EH (cell line): ENCODE measurements at regions not wholly inside any gene's neighbourhood (a gene's known extent, or its start where the extent isn't known, plus 50 kb on each side); places are given as distances from the start of the nearest gene placed in this dataset.

ENCODE experiments used
- DNase-seq: peaks from one replicate; pipeline ENCODE4 v3.0.0-alpha.2; 2015; ENCODE audit warnings: low read depth

DNA sequence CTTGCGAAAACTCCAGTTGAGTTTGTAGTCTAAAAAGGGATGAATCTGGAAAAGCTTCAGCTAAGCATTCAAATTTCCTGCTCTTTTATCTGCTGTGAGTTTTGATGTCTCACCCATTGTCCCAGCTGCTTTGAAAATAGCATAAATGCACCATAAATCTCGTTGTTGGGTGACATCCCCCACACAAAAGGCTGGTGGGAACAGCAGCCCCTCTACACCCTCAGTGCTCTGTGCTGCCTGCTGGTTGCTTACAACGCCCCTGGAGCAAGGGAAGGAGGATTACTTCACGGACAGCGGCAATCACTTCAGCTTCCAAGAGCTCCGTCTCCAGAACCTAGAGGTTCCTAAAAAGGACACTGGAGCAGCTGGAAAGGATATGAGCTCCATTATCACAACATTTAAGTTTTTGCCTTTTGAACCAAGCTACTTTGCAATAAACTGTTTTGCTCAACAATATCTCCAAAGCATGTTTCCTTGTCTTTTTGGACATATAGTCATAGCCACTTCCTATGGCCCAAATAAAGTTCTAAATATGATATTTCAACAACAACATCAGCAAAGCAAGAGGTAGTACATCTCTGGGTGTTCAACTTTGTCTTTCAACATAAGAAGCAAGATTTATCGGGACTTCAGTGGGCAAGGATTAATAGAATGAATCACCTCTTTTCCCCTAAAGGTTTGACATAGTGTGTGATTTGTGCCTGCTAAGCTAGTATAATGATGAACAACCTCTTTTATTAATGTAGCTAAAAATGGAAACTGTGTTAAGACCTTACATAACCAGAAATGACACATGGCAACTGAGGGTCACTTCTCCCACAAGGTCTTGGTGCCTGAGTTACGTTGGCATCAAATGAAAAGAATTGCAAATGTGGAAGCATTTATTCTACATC is 413.5 kb downstream of the TXNL1 start:
- DNase-seq: no peak

DNA sequence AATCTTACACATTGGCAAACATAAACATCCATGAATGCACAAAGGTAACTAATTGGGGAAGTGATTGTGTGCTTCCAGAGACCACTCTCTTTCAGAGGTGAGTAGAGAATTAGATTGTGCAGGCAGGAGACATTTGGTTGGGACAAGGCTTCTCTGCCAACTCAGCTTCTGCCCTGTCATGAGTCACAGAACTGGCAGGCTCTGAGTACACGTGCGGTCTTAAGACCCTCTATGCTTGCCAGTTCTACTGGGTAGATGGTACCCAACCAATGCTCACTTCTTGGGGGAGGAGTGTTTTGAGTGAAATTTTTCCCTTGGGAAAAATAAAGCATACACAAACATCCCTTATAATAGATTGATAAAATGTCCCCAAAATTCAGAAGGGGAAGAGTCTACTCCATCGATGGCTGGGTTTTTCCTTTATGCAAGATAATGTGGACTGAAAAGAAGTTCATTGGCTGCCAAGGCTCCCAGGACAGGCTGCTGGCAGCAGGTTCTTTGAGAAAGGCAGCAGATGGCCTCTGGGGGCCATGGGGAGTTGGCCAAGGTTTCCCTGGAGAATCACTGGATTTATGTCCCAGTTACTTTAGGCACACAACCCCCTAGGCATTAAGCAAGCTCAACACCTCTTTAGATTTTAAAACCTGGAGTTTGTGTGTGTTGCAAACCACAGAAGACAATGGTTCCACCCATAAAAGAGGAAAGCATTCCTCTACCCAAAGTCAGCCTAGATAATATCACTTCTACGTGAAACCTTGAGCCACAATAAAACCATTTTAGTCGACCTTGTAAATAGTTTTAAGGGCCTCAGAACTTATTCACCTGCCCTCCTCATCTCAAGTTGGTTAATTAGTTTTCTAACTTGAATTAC is 417.0 kb downstream of the TXNL1 start:
- peak; percentile 32 for DNase-seq

DNA sequence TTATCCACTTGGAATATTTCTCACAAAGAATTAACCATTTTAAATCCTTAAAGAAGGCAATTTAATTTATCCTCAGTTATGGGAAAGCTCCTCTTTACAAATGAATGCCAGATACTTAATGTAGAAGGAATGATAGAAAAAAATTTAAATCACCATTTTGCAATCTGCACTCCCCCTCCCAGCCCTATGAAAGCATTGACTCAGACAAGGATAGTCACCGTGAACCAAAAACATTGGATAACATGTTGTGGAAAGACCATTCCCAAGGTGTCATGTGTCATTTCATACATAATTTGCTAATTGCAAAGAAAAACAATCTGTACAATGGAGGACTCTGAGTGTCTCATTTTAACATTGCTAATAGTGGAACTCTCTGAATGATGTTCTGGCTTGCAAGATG is 421.0 kb downstream of the TXNL1 start:
- DNase-seq: peak; percentile 53

DNA sequence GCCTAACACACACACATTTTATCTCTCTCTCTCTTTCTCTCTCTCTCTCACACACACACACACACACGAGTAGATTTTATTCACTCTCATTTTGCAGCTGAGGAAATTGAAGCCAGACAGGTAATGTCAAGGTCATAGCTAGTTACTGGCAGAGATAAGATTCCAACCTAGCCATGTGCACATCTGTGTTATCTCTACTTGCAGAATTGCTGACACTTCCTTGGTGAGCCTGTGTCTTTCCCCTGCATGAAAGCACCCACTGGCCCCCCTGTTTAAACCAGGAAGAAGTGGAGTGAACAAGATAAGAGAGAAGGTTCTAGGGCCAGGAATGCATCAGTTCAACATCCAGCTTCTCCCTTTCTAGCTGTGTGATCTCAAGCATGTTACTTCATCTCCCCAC is 423.7 kb downstream of the TXNL1 start:
- DNase-seq: no peak

DNA sequence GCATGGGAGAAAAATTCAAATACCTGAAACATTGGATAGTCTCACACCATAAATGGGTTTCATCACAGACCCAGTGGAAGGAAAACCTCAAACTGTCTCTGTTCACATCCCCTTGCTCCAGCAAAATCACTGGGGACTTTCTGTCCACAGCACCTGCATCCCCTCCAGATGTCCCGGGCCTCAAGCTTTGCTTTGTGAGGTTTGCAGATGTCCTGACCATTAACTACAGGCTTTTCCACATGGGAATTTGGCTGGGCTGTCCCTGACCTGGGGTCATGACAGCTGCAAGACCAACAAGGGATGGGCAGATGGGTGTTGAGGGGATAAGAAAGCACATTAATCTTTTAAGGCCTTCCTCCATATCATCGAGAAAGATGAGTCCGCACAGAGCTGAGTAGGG is 427.9 kb downstream of the TXNL1 start:
- DNase-seq: no peak

DNA sequence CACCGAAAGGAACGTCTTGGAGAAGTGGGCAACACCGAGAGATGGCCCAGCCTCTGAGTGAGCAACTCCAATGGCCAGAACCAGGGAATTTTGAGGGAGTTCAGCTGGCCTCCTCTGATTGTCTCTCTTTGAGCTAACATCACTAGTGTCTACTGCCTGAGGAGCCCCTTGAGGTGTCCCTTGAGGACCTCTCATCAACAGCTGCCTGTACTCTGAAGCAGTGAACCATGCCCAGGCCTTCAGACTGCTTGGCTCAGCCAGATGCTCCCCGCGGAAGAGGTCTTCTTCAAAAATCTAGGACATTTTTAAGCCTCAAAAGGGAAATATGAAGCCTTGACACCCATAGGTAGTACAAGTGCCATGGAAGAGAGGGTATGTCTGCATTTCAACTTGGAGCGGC is 430.4 kb downstream of the TXNL1 start:
- no peak for DNase-seq

DNA sequence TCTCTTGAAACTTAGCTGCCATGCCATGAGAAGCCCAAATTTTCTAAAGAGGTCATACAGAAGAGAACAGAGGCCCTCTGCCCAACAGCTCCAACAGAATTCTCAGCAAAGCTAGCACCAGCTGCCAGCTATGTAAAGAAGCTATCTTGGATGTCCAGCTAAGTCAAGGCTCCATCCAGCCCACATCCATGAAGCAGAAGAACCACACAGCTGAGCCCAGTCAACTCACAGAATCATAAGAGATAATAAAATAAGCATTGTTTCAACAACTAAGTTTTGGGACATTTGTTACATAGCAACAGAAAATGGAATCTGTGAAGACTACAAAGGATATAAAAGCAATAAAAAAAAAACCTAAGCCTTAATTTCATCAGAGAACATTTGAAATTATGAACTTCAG is 434.3 kb downstream of the TXNL1 start:
- no peak for DNase-seq

DNA sequence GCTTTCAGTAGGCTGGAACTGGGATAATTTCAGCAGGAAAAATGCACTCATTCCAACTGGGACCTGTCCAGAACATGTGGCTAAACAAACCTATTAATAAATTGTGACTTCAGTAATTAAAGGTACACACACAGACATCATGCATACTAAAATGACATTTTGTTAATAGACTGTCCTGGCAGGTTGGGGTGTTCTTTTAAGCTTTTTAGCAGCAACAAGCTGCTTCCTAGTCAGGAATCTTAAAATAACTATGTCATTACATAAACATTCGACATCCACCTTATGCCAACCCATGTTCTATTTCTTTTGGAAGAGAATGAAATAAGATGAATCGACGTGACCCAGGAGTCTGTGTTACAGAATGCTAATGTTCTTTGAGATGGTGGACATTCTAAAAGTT is 435.7 kb downstream of the TXNL1 start:
- DNase-seq: peak; percentile 2

DNA sequence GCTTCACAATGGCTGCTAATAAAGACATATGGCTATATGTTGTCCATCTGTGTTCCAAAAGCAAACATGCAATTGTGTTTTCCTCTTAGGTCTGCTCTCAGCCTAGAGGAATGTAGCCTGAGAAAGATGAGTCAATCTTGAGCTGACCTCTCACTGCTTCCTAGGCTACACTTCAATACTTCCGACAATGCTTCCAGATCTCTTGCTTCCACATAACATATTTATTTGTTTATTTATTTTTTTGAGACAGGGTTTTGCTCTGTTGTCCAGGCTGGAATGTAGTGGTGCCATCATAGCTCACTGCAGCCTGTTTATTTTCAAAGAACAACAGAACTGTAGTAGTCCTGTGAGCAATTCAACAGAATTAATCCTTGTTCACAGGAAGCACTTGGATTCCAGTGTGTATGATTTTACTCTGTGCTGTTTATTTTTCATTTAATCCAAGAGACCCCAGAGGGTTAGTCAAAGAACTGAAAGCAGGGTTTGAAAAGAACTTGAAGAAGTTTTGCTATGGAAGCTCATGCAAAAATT is 437.9 kb downstream of the TXNL1 start:
- peak; percentile 86 for DNase-seq

DNA sequence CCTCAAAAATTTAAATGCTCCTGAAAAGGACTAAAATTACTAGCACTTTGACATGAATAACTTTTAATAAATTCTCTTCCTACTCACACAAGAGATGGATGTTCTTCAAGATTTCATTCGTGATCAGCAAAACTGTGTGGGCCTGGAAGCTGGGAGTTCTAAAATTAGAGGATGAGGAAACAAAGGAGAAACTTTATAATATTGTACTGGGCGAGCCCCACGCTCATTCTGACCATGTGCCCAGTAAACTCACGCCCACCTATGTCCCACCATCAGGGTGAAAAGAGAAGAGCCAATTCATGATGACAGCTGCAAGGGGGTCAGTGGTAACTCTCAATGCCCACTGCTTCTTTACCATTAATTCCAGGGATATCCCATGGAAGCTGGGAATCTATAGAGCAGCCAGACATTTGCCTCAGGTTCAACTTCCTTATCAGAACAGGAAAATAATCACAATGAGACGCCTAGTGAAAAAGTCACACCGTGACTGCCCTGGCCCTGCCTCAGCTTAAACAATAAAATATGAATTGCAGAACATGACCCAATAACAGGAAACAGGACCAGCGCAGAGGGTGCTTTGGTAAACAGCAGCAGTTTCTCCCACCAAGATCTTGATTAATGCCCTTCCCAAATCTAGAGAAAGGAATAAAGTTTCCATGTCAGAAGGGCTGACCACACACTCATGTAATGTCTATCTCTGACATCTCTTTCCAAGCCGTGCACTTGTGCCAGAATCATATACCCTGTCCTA is 438.6 kb downstream of the TXNL1 start:
- DNase-seq: no peak

DNA sequence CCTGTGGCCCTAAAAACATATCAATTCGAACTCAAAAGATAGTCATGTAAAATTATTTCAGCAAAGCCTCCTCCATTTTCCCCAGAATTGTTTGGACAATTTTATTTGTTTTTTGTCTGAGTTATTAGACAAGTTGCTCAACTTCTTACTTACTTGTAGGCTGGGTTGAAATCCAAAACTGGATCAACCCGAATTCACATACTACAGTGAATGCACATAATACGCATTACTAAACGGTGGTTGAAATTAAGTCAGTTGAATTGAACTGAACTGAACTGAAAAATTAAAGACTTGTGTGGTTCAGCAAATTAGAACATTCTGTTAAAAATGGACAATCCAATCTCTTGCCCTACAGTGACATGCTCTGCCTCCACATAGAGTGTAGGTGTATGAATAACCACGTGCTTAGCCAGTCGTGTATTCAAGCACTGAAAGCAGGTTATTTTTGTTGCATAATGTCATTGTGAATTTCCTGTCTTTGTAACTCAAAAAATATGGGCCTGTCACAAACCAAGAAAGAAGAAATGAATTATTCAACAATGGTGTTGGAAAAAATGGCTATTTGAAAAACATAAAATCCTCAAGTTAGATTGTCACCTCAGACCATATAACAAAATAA is 441.0 kb downstream of the TXNL1 start:
- no peak for DNase-seq

DNA sequence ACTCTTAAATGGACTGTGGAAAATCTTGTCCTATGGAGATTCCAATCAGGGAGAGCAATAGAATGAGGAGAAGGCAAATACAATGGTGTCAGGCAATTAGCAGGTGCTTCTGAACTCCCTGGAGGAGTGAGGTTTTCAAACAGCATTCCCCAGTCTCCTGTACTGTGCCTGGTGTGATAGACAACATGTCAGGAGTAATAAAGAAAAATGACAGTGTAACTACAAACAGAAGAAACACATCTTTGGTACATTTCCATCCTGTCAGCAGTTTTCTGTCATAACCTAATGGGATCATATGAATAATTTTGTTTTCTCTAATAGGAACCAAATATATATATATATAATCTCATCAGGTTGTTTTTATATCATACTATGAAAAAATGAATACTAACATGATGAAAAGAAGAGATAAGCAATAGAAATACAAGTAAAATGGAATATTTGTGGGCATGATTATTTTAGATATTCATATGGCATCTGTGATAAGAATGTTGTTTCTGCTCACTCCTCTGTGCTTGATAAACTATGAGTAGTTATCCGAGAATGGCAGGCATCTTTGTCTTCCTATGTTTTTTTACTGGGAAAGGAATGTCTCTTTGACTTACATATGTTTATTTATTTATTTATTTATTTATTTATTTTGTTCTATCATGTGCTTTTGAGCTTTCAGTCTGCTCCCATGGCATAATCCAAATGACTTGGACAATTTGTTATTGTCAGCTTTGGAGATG is 441.7 kb downstream of the TXNL1 start:
- DNase-seq: peak; percentile 72

DNA sequence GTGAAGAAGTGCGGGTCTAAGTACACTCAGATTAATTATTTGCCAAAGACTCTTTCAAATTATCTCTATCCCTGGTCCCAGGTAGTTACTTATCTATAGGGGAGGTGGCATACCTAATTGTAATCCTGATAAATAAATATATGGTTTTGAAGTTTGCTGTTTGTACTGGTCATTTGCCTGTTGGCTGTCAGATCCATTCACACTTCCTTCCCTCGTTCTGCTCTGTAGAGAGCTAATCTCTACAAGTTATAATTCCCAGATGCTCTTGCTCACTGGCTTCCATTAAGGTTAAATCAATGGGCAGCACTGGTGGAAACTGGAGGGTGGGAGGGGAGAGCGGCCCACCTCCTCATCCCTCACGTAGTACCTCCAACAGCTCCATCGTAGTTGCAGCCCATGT is 447.1 kb downstream of the TXNL1 start:
- DNase-seq: no peak

DNA sequence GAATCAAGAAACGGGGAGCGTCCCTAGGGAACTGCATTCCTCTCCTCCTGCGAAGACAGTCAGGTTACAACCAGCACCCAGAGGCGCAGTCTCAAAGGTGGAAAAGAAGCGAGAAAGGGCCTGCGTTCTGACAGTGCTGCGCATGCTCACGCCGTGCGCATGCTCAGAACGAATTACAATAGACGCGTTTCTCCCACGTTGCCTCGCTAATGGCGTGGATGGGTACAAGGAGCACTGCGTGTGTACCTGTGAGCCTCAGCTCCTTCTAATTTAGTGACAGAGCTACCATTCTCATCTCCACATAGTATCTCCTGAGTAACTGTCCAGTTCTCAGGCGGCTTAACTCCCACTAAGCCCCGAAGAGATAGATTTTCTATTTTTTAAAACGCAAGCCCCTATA is 448.8 kb downstream of the TXNL1 start:
- DNase-seq: no peak

DNA sequence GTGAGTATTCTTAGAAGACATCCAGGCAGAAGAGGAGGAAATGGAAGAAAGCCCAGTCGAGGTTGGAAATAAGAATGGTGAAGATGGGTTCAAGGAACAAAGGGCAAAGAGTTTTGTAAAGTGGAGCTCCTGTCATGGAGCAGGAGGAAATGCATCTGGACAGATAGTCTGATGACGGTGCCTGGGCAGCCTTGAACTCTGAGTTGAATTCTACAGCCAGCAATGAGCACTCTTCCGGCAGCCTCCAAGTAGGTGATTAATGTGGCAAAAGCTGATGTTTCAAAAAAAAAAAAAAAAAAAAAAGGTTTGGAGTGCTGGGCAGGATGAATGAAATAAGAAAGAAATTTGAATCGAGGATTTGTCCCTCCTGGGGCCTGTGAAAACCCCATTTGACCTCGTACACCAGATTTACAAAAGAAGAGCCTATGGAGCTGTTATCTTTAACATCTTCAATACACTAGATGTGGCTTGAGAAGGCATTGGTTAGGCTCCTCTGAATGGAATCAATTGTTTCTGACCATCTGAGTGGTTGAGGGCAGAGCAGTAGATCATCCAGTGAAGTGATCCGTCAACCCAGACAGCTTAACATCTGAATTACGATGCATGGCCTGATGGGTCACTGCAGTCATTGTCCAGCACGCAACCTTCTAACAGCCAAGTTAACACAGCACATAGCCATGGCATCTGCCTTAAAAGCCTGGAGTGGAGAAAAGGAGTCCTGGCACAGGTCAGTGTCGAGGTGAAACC is 449.7 kb downstream of the TXNL1 start:
- no peak for DNase-seq

DNA sequence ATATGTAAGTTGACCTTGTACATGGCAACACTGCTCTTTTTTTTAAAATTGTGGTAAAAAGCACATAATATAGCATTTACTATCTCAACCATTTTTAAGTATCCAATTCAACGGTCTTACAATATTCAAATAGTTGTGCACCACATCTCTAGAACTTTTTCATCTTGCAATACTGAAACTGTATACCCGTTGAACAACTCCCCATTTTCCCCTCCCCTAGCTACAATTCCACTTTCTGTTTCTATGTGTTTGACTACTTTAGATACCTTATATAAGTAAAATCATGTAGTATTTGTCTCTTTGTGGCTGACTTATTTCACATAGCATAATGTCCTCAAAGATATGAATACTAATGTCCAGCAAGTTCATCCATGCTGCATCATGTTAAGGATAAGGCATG is 452.1 kb downstream of the TXNL1 start:
- DNase-seq: no peak

DNA sequence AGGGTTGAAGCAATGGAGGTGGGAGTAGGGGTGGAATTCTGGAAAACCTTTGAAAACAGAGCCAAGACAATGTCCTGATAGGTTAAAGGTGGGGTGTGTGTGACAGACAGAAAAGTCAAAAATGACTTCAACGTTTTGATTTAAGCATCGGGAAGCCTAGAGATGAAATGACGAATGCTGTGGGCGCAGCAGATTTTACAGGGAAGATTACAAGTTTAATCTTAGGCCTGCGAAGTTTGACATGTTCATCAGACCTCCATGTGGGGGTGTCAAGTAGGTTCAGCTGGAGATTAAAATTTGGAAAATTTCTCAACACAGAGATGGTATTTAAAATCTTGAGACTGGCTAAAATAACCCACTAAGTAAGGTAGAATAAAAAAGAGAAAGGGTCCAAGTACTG is 453.3 kb downstream of the TXNL1 start:
- no peak for DNase-seq

DNA sequence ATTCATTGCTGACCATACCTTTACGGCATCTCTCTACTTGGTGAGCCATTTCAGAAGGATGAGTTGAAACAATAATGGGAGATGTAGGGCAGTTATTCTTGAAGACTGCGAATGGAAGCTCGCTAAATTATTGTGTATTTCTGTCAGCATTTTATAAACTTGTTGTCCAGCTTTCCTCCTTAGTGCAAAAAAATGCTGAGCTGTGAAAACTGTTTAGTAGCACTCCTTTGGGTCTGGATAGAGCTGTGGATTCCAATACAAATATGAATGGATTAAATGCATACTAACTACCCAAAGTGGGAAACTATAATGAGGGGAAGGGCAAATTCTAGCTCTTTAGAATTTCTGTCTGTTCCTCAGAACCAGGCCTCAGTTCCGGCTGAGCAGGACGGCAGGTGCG is 461.6 kb downstream of the TXNL1 start:
- DNase-seq: no peak

DNA sequence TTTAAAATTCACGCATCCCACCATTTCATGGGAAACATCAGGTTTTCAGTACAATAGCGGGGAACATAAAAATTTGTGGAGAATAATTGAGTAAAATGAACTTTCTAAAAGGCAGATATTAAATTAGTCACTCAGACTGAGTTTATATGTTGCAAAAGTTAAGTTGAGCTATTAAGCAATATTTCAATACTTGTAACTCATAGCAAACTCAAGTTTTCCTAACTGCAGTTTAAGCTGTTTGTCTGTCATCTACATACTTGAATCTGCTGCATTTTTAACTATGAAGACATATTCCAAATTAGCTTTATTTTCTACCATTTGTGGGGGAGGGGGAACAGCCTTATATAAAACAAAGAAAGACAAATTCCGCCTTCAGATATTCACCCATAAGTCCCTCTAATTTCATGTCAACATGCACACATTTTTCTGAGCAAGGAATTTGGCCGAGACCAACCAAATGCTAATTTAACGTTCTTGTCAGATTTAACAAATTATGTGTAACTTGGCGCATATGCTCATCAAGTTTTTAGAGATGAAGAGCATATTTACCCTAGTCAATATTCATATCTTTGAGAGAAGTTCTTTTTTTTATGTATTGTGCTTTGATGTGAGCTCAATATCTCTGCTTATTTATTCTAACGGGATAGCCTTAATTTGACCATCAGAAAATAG is 462.9 kb downstream of the TXNL1 start:
- DNase-seq: no peak
